Tibial nerve (tissue), 4 donors: ENCODE measurements at regions not wholly inside any gene's neighbourhood (a gene's known extent, or its start where the extent isn't known, plus 50 kb on each side); places are given as distances from the start of the nearest gene placed in this dataset.
"Not testable (repeated sequence)": the region's sequence is repeated elsewhere in the genome, so short reads cannot be mapped to it uniquely, and the experiment has no call there.

Source experiments
- EP300 ChIP-seq, 2 donors: sonication (generic); formaldehyde crosslinking; IDR thresholded peaks; one replicate each; pipeline ENCODE4 v1.6.1; 2017; ENCODE audit warnings: antibody characterized with exemption in 2 of 2, mild to moderate bottlenecking in 1 of 2
- POLR2A ChIP-seq, 2 donors: fragments of 450-650 bp; IDR thresholded peaks; one replicate each; pipeline ENCODE4 v1.6.1; 2017; ENCODE audit warnings: antibody characterized with exemption in 2 of 2, mild to moderate bottlenecking in 2 of 2, moderate library complexity in 2 of 2
- TF ChIP-seq, protein P1 (sequence below), 5 experiments: fragments of 200-600 bp in 3 of 5; fragments of 450-650 bp in 2 of 5; sonication (generic) in 3 of 5; IDR thresholded peaks; one replicate each; pipeline ENCODE4 v1.5.1; 2016 to 2019; ENCODE audit warnings: antibody characterized with exemption in 5 of 5, mild to moderate bottlenecking in 3 of 5, moderate library complexity in 2 of 5

DNA sequence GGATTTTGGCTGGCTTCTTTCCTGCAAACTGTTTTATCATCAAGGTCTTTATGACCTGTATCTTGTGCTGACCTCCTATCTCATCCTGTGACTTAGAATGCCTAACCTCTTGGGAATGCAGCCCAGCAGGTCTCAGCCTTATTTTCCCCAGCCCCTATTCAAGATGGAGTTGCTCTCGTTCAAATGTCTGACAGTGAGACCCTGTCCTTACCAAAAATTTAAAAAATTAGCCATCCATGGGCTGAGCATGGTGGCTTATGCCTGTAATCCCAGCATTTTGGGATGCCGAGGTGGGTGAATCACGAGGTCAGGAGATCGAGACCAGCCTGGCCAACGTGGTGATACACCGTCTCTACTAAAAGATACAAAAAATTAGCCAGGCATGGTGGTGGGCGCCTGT is 64.9 kb upstream of the GPR158 start:
- not testable (repeated sequence) for TF ChIP-seq POLR2A, EP300 (IDR thresholded peaks at IDR 0.05)
- TF ChIP-seq, protein P1, sequence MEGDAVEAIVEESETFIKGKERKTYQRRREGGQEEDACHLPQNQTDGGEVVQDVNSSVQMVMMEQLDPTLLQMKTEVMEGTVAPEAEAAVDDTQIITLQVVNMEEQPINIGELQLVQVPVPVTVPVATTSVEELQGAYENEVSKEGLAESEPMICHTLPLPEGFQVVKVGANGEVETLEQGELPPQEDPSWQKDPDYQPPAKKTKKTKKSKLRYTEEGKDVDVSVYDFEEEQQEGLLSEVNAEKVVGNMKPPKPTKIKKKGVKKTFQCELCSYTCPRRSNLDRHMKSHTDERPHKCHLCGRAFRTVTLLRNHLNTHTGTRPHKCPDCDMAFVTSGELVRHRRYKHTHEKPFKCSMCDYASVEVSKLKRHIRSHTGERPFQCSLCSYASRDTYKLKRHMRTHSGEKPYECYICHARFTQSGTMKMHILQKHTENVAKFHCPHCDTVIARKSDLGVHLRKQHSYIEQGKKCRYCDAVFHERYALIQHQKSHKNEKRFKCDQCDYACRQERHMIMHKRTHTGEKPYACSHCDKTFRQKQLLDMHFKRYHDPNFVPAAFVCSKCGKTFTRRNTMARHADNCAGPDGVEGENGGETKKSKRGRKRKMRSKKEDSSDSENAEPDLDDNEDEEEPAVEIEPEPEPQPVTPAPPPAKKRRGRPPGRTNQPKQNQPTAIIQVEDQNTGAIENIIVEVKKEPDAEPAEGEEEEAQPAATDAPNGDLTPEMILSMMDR (IDR thresholded peaks at IDR 0.05): not testable (repeated sequence)
